ENCODE measurements at regions not wholly inside any gene's neighbourhood (a gene's known extent, or its start where the extent isn't known, plus 50 kb on each side); places are given as distances from the start of the nearest gene placed in this dataset.

DNA sequence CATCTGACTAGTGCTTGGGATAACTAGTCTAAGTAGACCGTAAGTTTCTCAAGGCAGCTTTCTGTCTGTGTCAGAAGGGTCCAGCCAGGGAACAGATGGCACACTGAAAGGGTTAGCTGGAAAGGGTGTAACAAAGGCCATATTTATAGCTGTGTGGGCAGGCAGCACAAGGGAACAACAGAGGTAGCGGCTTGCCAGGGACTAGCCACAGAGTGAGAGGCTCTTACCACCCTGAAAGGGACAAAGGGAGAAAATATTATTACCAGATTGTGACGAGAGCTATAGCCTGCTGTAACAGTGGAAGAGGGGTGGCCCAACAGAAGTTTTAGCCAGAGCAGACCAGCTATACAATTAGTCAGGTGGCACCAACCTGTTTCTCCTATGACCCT lies 129.4 kb downstream of the CCDC34 start:
- no peak for DNase-seq (ENCODE audit: extremely low spot score)
- POLR2A ChIA-PET: interaction anchor here (0.8 to 2.3 kb wide), 10 partner anchors 9 to 252 kb away, joined by 3 to 17 read pairs (median 4); no protein-coding TSS in a partner anchor
- CTCF ChIA-PET: interaction anchor here (0.7 to 1.6 kb wide), 5 partner anchors 20 to 63 kb away, joined by 3 to 6 read pairs (median 4); no protein-coding TSS in a partner anchor
- no peak for TF ChIP-seq ARNT (IDR thresholded peaks at IDR 0.05)

GRCh38 chr11:27231530-27231929 lies 131.5 kb downstream of the CCDC34 start:
- POLR2A ChIA-PET: interaction anchor here (0.8 kb wide), 1 partner anchor 12 kb away, joined by 4 read pairs; no protein-coding TSS in a partner anchor
- TF ChIP-seq ZNF384 (IDR thresholded peaks at IDR 0.05): no peak
- no peak for TF ChIP-seq BHLHE40 (IDR thresholded peaks at IDR 0.05; ENCODE audit: borderline replicate concordance)
- TF ChIP-seq PKNOX1 (IDR thresholded peaks at IDR 0.05): no peak
- TF ChIP-seq ELF4 (IDR thresholded peaks at IDR 0.05): no peak
- TF ChIP-seq SP1 (IDR thresholded peaks at IDR 0.05): no peak
- no peak for TF ChIP-seq ARNT (IDR thresholded peaks at IDR 0.05)
- no peak for DNase-seq (ENCODE audit: extremely low spot score)
- CTCF ChIA-PET: interaction anchor here (0.9 to 1.2 kb wide), 2 partner anchors 18 to 26 kb away, joined by 3 read pairs; no protein-coding TSS in a partner anchor

DNA sequence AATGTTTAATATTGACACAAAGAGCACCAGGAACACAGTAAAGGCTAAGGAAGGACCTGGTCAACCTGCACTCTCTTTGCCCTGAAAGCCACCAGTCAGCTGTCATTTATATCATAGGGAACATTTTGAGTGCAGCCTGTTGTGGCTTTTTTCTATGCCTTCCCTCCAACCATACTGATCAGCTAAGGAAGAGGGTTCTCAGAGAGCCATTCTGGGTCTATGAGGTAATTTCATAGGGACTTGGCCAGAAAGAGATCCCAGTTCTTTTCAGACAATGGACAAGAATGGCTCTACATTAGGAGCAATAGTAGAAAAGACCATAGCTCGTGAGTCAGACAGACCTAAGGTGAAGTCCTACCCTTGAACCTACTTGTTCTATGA lies 132.8 kb downstream of the CCDC34 start:
- TF ChIP-seq SUZ12 (IDR thresholded peaks at IDR 0.05) (no peak), HDGF (IDR thresholded peaks at IDR 0.05; ENCODE audit: borderline replicate concordance) (no peak), LEF1 (IDR thresholded peaks at IDR 0.05; ENCODE audit: borderline replicate concordance) (no peak), TARDBP (IDR thresholded peaks at IDR 0.05) (no peak), BHLHE40 (IDR thresholded peaks at IDR 0.05; ENCODE audit: borderline replicate concordance) (no peak), CTBP1 (IDR thresholded peaks at IDR 0.05; ENCODE audit: borderline replicate concordance) (no peak), ELF4 (IDR thresholded peaks at IDR 0.05) (no peak), PKNOX1 (IDR thresholded peaks at IDR 0.05) (no peak), ARNT (IDR thresholded peaks at IDR 0.05) (no peak), FOXA1 (IDR thresholded peaks at IDR 0.05) (no peak), FOXK2 (IDR thresholded peaks at IDR 0.05) (no peak), ZNF384 (IDR thresholded peaks at IDR 0.05) (no peak), NFRKB (IDR thresholded peaks at IDR 0.05) (no peak), L3MBTL2 (conservative IDR thresholded peaks at IDR 0.05) (no peak), FOXM1 (IDR thresholded peaks at IDR 0.05; ENCODE audit: borderline replicate concordance) (no peak), SP1 (IDR thresholded peaks at IDR 0.05) (no peak)
- ChIA-PET POLR2A (interaction anchor here (0.9 kb wide), 1 partner anchor 17 kb away, joined by 3 read pairs; no protein-coding TSS in a partner anchor), CTCF (interaction anchor here (0.6 to 1.4 kb wide), 4 partner anchors 46 to 255 kb away, joined by 3 to 4 read pairs (median 4); no protein-coding TSS in a partner anchor)
- DNase-seq (ENCODE audit: extremely low spot score): no peak

- TF ChIP-seq LEF1 (IDR thresholded peaks at IDR 0.05; ENCODE audit: borderline replicate concordance): no peak
- no peak for TF ChIP-seq FOXA1 (IDR thresholded peaks at IDR 0.05)
- no peak for TF ChIP-seq NFRKB (IDR thresholded peaks at IDR 0.05)
- no peak for TF ChIP-seq ZNF384 (IDR thresholded peaks at IDR 0.05)
- TF ChIP-seq SP1 (IDR thresholded peaks at IDR 0.05): no peak
- TF ChIP-seq SUZ12 (IDR thresholded peaks at IDR 0.05): no peak
- no peak for TF ChIP-seq BHLHE40 (IDR thresholded peaks at IDR 0.05; ENCODE audit: borderline replicate concordance)
- TF ChIP-seq TARDBP (IDR thresholded peaks at IDR 0.05): no peak
- no peak for DNase-seq (ENCODE audit: extremely low spot score)
- CTCF ChIA-PET: interaction anchor here (0.6 to 1.4 kb wide), 4 partner anchors 46 to 256 kb away, joined by 3 to 4 read pairs (median 4); no protein-coding TSS in a partner anchor
- POLR2A ChIA-PET: interaction anchor here (0.9 kb wide), 1 partner anchor 16 kb away, joined by 3 read pairs; no protein-coding TSS in a partner anchor
These were observed 133.4 kb downstream of the CCDC34 start for GRCh38 chr11:27229511-27230191.

GRCh38 chr11:27228906-27229290 lies 134.1 kb downstream of the CCDC34 start:
- ChIA-PET POLR2A (interaction anchor here (1.5 kb wide), 1 partner anchor 16 kb away, joined by 6 read pairs; no protein-coding TSS in a partner anchor), CTCF (no interaction called here)
- DNase-seq (ENCODE audit: extremely low spot score): no peak
- TF ChIP-seq L3MBTL2 (conservative IDR thresholded peaks at IDR 0.05) (no peak), LEF1 (IDR thresholded peaks at IDR 0.05; ENCODE audit: borderline replicate concordance) (no peak), ELF4 (IDR thresholded peaks at IDR 0.05) (no peak), NFRKB (IDR thresholded peaks at IDR 0.05) (no peak), ARNT (IDR thresholded peaks at IDR 0.05) (no peak)

DNA sequence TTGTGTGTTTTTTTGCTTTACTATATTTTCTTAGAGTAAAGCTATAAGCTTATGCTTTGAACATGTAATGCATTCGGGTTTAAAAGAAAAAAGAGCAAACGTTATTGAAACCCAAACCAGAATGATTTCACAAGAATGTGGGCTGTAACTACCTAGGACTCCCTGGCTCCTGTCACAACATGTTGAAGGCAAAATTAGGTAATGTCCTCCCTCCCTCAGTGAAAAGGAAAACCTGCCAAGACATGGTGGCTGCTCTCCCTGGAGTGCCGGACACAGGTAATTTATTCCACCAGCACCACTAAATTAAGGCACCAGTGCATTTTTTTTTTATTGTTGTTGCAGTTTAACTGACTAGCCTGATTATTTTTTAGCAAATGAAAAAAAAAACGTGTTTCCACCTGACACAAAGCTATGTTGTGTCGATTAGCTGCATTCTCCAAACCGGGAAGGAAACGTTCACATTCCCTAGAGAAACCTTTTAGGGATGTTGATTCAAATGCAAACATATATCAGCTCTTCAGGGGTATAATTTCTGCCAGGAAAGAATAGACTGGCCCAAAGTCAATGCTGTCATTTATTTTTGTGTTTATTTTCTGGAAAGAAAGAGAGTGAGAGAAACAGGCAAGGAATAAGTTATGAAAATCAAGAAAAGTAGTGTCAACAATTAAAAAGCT lies 134.6 kb downstream of the CCDC34 start:
- CTCF ChIA-PET: interaction anchor here (0.6 kb wide), 1 partner anchor 68 kb away, joined by 4 read pairs; no protein-coding TSS in a partner anchor
- no peak for TF ChIP-seq ARNT (IDR thresholded peaks at IDR 0.05)
- no peak for DNase-seq (ENCODE audit: extremely low spot score)
- POLR2A ChIA-PET: interaction anchor here (1.5 kb wide), 1 partner anchor 15 kb away, joined by 6 read pairs; no protein-coding TSS in a partner anchor

- no peak for DNase-seq (ENCODE audit: extremely low spot score)
- ChIA-PET CTCF (no interaction called here), POLR2A (interaction anchor here (1.5 kb wide), 1 partner anchor 14 kb away, joined by 6 read pairs; no protein-coding TSS in a partner anchor)
- TF ChIP-seq SP1 (IDR thresholded peaks at IDR 0.05) (no peak), HDGF (IDR thresholded peaks at IDR 0.05; ENCODE audit: borderline replicate concordance) (no peak), BHLHE40 (IDR thresholded peaks at IDR 0.05; ENCODE audit: borderline replicate concordance) (no peak), L3MBTL2 (conservative IDR thresholded peaks at IDR 0.05) (no peak), NFRKB (IDR thresholded peaks at IDR 0.05) (no peak), PKNOX1 (IDR thresholded peaks at IDR 0.05) (no peak), FOXA1 (IDR thresholded peaks at IDR 0.05) (no peak), LEF1 (IDR thresholded peaks at IDR 0.05; ENCODE audit: borderline replicate concordance) (no peak), FOXK2 (IDR thresholded peaks at IDR 0.05) (no peak), SUZ12 (IDR thresholded peaks at IDR 0.05) (no peak), TARDBP (IDR thresholded peaks at IDR 0.05) (no peak), FOXM1 (IDR thresholded peaks at IDR 0.05; ENCODE audit: borderline replicate concordance) (no peak), ZNF384 (IDR thresholded peaks at IDR 0.05) (no peak), ARNT (IDR thresholded peaks at IDR 0.05) (no peak), CTBP1 (IDR thresholded peaks at IDR 0.05; ENCODE audit: borderline replicate concordance) (no peak)
These were observed 135.3 kb downstream of the CCDC34 start for GRCh38 chr11:27227736-27228135.
